Stomach smooth muscle (tissue), 2 donors: ENCODE measurements at regions not wholly inside any gene's neighbourhood (a gene's known extent, or its start where the extent isn't known, plus 50 kb on each side); places are given as distances from the start of the nearest gene placed in this dataset.

Source experiments
- H3K27ac ChIP-seq: one replicate; pipeline ENCODE4 v1.7.0; 2013; ENCODE audit warnings: mild to moderate bottlenecking, low read length, inconsistent platforms
- H3K27me3 ChIP-seq, 2 donors: one replicate each; pipeline ENCODE4 v1.7.0; 2013; ENCODE audit warnings: low read length in 2 of 2; ENCODE audit not compliant: insufficient read depth in 2 of 2, control insufficient read depth in 1 of 2
- H3K36me3 ChIP-seq, 2 donors: one replicate each; pipeline ENCODE4 v1.7.0; 2013; ENCODE audit warnings: low read length in 2 of 2; ENCODE audit not compliant: control insufficient read depth in 2 of 2, insufficient read depth in 2 of 2
- H3K4me1 ChIP-seq: one replicate; pipeline ENCODE4 v1.7.0; 2013; ENCODE audit warnings: low read length; ENCODE audit not compliant: control insufficient read depth, insufficient read depth
- H3K4me3 ChIP-seq, 2 donors: one replicate each; pipeline ENCODE4 v1.7.0; 2013; ENCODE audit warnings: low read length in 2 of 2
- H3K9ac ChIP-seq, 2 donors: one replicate each; pipeline ENCODE4 v1.7.0; 2013; ENCODE audit warnings: low read length in 2 of 2, mild to moderate bottlenecking in 1 of 2
- H3K9me3 ChIP-seq, 2 donors: one replicate each; pipeline ENCODE4 v1.7.0; 2013; ENCODE audit warnings: low read length in 2 of 2; ENCODE audit not compliant: control insufficient read depth in 2 of 2
- donor health status: healthy.
- donor health status: Pancreatic carcinoma.

DNA sequence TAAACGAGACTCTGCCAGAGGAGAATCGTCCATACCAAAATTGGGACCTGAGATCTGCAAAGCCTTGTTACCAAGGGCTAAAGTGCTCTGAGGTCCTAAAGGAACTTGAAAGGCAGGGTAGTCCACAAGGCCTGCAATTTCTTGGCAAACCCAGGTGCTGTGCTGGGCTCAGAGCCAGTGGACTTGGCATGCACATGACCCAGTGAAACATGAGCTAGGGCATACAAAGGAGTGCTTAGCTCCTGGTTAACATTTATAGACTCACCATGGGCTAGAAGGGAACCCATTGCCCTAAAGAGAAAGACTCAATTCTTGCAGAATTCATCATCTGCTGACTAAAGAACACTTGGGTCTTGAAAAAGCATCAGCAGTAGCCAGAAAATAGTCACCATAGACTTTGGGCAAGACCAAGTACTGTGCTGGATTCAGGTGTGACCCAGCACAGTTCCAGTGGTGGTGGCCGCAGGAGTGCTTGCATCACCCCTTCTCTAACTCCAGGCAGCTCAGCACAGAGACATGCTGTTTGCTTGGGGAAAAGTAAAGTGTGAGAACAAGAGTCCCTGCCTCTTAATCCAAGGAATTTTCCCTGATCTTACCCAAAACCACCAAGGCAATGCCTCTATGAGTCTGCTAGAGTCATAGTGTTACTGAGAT is 1069.4 kb upstream of the ADGRL2 start:
- Histone ChIP-seq H3K9me3 (peaks cover 3 to 4% of the 10 kb centered on the region in 2 donors), H3K27ac (no peak overlapping the region), H3K36me3 (no peaks in the 10 kb centered on the region), H3K9ac (no peak overlapping the region), H3K4me3 (no peak overlapping the region), H3K4me1 (no peaks in the 10 kb centered on the region), H3K27me3 (no peaks in the 10 kb centered on the region)

DNA sequence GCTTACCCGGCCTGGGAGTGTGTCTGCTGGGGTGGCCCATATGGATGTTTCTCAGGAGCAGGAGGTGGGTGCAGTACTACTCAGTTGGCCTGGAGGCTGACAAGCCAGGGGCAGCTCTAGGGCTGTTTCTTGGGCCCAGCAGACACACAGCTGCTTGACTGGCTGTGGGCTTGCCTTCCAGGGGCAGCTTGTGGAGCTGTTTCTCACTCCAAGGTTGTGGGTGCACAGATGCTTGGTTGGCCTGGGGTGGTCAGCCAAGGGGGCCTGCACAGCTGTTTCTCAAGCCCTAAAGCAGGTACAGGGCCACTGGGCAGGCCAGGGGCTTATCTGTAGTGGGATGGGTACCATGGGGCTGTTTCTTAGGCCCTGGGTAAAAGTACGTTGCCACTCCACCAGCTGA is 1078.1 kb upstream of the ADGRL2 start:
- Histone ChIP-seq H3K4me1 (no peaks in the 10 kb centered on the region), H3K9me3 (no peaks in the 10 kb centered on the region), H3K36me3 (no peaks in the 10 kb centered on the region)

DNA sequence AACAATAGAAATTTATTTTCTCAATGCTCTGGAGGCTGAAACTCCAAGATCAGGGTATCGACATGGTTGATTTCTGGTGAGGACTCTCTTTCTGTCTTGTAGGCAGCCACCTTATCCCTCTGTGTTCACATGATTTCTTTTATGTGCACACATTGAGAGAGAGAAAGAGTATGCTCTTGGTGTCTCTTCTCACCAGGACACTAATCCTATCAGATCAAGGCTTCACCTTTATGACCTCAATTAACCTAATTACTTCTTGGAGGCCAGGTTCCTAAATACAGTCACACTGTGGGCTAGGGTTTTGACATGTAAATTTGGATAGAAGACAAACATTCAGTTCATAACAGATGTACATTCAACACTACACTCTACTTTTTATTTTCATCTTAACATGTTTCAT is 1094.2 kb upstream of the ADGRL2 start:
- Histone ChIP-seq H3K27ac (no peak overlapping the region), H3K9ac (no peak overlapping the region), H3K27me3 (no peaks in the 10 kb centered on the region), H3K4me1 (no peaks in the 10 kb centered on the region), H3K36me3 (no peaks in the 10 kb centered on the region), H3K4me3 (no peak overlapping the region), H3K9me3 (no peaks in the 10 kb centered on the region)

More for the DNA sequence above, 1078.1 kb upstream of the ADGRL2 start:
- Histone ChIP-seq H3K4me3 (no peak overlapping the region), H3K27ac (no peak overlapping the region), H3K9ac (no peak overlapping the region), H3K27me3 (no peaks in the 10 kb centered on the region)

DNA sequence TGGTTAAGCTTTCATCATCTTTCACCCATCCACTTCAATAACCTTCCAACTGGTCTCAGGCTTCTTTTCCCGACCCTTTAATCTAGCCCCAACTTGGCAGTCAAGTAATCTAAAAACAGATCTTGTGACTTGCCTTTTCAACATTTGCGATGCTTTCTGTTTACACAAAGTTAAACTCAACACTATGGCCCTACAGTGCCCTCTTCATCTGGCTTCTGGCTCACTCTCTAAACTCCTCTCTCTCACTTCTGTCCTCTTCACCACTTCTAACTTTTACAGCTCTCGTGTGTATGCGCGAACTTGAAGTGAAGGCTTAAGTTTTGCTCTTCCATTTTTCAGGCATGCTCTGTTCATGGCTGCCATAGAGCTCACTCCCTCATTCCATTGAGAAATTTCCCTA is 1122.3 kb upstream of the ADGRL2 start:
- Histone ChIP-seq H3K4me1 (no peaks in the 10 kb centered on the region), H3K4me3 (no peak overlapping the region), H3K9ac (no peak overlapping the region), H3K27me3 (no peaks in the 10 kb centered on the region), H3K9me3 (no peaks in the 10 kb centered on the region), H3K27ac (no peak overlapping the region), H3K36me3 (no peaks in the 10 kb centered on the region)

DNA sequence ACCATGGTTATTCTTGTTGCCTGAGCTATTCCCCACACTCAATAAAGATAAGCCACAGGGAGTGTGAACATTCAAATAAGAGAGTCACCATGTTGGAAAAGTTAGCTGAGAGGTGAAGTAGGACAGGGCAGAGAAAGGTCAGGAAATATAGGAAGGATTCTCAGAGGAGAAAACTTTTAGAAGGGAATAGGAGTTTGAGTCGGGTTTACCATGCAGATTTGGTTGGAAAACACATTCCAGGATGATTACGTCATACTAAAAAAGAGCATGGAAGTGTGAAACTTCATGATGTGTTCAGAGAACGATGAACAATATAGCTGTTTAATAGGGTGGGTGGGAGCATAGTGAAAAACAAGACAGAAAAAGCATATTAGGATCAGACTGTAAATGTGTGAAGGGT is 1125.3 kb upstream of the ADGRL2 start:
- no peak overlapping the region for H3K4me3 ChIP-seq
- H3K27ac ChIP-seq: no peak overlapping the region
- H3K9ac ChIP-seq: no peak overlapping the region
- H3K27me3 ChIP-seq: no peaks in the 10 kb centered on the region
- H3K36me3 ChIP-seq: no peaks in the 10 kb centered on the region
- no peaks in the 10 kb centered on the region for H3K9me3 ChIP-seq
- H3K4me1 ChIP-seq: no peaks in the 10 kb centered on the region

DNA sequence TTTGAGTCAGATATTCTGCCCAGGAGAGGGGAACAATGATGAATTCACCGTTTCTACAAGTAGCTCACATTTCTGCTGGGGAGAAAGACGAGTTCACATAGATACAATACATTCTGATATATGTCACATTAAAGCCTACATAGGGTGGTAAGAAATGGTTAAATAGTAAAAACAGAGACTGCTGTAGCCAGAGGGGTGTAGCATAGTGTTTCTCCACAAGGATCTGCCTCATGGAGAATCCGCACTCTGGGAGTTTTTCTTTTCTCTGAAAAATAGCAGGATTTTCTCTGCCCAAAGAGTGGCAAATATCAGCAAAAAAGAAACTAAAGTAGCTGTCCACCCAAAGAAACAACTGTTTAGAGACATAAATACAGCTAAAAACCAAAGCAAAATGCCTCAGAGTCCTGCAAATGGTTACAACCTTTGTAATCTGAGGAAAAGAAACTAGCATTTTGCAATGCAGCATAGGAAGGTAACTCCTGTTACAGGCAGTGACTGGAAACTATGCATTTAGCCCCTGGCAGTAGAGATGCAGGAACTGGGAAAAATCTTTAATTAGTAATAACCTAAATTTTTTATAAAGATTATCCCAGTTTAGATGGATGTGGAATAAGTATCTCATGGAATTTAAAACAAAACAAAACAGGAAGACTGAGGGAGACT is 1126.7 kb upstream of the ADGRL2 start:
- Histone ChIP-seq H3K36me3 (no peaks in the 10 kb centered on the region), H3K9me3 (no peaks in the 10 kb centered on the region), H3K9ac (no peak overlapping the region), H3K4me1 (no peaks in the 10 kb centered on the region), H3K27ac (no peak overlapping the region), H3K27me3 (no peaks in the 10 kb centered on the region), H3K4me3 (no peak overlapping the region)

DNA sequence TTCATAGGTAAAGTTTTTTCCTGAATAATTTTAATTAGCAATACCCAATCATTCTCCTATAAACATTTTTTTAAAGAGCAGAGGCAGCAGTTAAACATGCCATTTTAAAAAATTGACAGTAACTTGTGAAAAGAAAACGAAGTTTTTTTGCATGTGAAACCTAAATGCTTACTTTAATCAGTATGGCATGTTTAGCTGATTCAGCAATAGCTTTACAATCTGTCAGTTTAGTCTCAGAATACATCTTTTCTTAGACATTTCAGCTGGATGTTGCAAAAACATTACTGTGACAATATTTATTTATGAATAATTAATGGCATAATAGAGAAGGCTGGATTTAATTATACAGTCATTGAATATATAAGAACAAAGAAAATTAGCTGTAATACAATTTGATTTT is 1132.4 kb upstream of the ADGRL2 start:
- H3K4me3 ChIP-seq: no peak overlapping the region
- H3K27ac ChIP-seq: no peak overlapping the region
- no peaks in the 10 kb centered on the region for H3K27me3 ChIP-seq
- no peaks in the 10 kb centered on the region for H3K9me3 ChIP-seq
- no peak overlapping the region for H3K9ac ChIP-seq
- no peaks in the 10 kb centered on the region for H3K4me1 ChIP-seq
- no peaks in the 10 kb centered on the region for H3K36me3 ChIP-seq

DNA sequence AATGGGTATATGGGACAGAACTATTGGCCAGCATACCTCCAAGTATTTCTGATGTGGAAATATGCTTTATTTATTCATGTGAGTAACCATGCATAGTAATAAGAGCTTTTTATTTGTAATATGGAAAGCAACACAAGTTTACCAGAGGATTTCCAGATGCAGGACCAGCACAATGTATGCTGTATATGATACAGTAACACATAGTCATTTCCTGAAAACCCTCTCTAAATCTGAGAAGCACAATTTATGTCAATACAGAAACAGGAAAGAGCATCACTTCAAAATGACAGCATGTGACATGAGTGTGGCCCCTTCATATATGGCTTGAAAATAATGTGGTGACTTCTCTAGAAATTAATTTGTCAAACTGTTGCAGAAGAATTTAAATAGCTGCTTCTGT is 1134.7 kb upstream of the ADGRL2 start:
- no peaks in the 10 kb centered on the region for H3K36me3 ChIP-seq
- H3K27ac ChIP-seq: no peak overlapping the region
- H3K9ac ChIP-seq: no peak overlapping the region
- no peaks in the 10 kb centered on the region for H3K27me3 ChIP-seq
- no peak overlapping the region for H3K4me3 ChIP-seq
- no peaks in the 10 kb centered on the region for H3K4me1 ChIP-seq
- H3K9me3 ChIP-seq: no peaks in the 10 kb centered on the region

DNA sequence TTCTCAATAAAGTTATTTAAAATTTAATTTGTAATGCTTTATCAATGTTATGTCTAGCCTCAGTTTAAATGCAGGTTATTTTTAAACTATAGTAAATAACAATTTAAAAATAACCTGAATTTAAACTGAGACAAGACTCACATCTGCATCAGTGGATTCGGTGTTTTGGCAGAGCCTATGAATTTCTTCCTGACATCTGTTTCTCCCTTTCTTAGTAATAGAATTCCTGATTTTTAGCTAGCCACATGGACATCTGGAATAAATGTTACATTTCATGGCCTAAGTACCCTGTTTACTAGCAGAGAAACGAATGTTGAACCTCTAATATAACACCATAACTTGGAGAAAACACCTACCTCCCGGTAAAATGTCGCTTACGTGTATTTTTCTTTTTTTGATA is 1141.6 kb upstream of the ADGRL2 start:
- no peaks in the 10 kb centered on the region for H3K27me3 ChIP-seq
- H3K4me1 ChIP-seq: no peaks in the 10 kb centered on the region
- no peaks in the 10 kb centered on the region for H3K9me3 ChIP-seq
- no peak overlapping the region for H3K9ac ChIP-seq
- H3K27ac ChIP-seq: no peak overlapping the region
- H3K4me3 ChIP-seq: no peak overlapping the region
- no peaks in the 10 kb centered on the region for H3K36me3 ChIP-seq

DNA sequence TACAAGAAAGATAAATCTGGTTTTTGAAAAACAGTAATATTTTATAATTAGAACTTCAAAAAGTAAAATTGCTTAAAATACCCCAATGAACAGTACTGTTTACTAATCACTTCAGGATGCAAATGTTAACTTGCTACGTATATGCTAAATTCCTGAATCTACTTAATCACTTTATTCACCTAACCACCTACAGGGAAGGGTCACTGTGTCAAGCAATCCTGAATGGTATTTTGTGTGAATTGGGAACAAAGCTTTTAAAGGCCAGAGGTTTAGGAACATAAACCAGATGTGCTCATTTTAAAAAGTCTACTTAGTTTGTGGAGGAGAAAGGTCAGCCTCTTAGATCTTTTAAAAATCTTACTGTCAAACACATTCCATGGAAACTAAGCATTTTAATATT is 1143.0 kb upstream of the ADGRL2 start:
- no peaks in the 10 kb centered on the region for H3K9me3 ChIP-seq
- H3K27me3 ChIP-seq: no peaks in the 10 kb centered on the region
- no peaks in the 10 kb centered on the region for H3K4me1 ChIP-seq
- no peaks in the 10 kb centered on the region for H3K36me3 ChIP-seq
- no peak overlapping the region for H3K4me3 ChIP-seq
- H3K27ac ChIP-seq: no peak overlapping the region
- H3K9ac ChIP-seq: no peak overlapping the region

DNA sequence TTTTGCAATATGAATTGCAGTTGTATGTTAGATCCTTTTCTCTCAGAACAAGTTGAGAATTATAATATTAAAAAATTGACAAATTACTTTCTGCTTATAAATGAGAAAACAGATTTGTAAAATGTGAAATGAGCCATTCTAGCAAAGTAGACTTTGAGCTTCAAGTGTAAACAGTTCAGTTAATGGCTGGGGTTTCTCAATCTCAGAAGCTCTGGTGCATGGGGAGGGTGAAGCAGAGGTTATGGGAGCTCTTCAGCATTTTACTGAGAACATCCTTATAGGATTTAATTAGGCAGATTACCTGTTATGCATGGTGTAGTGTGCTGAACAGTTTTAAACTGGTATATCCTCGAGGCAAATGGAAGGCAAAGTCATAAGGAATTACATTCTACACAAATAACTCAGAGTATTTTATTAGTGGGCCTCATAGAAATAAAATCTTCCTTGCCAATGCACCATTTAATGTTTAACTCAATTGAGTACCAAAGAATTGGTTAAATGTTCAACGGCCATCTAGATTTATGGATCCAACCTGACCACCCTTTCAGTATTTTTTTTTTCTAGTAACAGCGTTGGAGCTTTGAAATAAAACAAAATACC is 1143.6 kb upstream of the ADGRL2 start:
- H3K36me3 ChIP-seq: no peaks in the 10 kb centered on the region
- no peak overlapping the region for H3K9ac ChIP-seq
- H3K27me3 ChIP-seq: no peaks in the 10 kb centered on the region
- H3K4me1 ChIP-seq: no peaks in the 10 kb centered on the region
- no peak overlapping the region for H3K27ac ChIP-seq
- no peaks in the 10 kb centered on the region for H3K9me3 ChIP-seq
- H3K4me3 ChIP-seq: no peak overlapping the region
